IMR-90 (cell line): ENCODE measurements at regions not wholly inside any gene's neighbourhood (a gene's known extent, or its start where the extent isn't known, plus 50 kb on each side); places are given as distances from the start of the nearest gene placed in this dataset.

ENCODE experiments used
- BHLHE40 ChIP-seq: fragments of 150-350 bp; IDR thresholded peaks from 2 replicates; pipeline ENCODE4 v1.6.1; 2016; ENCODE audit warnings: mild to moderate bottlenecking, low read depth, low read length
- CEBPB ChIP-seq: IDR thresholded peaks from 2 replicates; pipeline ENCODE4 v1.6.1; 2012; ENCODE audit warnings: low read depth, low read length, improper control_type of control experiment
- MXI1 ChIP-seq: IDR thresholded peaks from 2 replicates; pipeline ENCODE4 v1.6.1; 2012; ENCODE audit warnings: low read depth, mild to moderate bottlenecking, low read length, moderate library complexity, borderline replicate concordance
- POLR2A ChIP-seq: IDR thresholded peaks from 2 replicates; pipeline ENCODE4 v1.6.1; 2012; ENCODE audit warnings: mild to moderate bottlenecking, low read depth, low read length
- SMC3 ChIP-seq: fragments of 150-350 bp; IDR thresholded peaks from 2 replicates; pipeline ENCODE4 v1.6.1; 2016; ENCODE audit warnings: low read depth, mild to moderate bottlenecking, antibody characterized with exemption, low read length, moderate library complexity
- TF ChIP-seq, protein P1 (sequence below): conservative IDR thresholded peaks from 2 replicates; pipeline ENCODE4 v1.5.1; 2012; ENCODE audit warnings: mild to moderate bottlenecking, low read depth, low read length, improper control_type of control experiment
- TF ChIP-seq, protein P2 (sequence below): fragments of 150-350 bp; IDR thresholded peaks from 2 replicates; pipeline ENCODE4 v1.6.1; 2017; ENCODE audit warnings: mild to moderate bottlenecking, antibody characterized with exemption, low read length, low read depth

DNA sequence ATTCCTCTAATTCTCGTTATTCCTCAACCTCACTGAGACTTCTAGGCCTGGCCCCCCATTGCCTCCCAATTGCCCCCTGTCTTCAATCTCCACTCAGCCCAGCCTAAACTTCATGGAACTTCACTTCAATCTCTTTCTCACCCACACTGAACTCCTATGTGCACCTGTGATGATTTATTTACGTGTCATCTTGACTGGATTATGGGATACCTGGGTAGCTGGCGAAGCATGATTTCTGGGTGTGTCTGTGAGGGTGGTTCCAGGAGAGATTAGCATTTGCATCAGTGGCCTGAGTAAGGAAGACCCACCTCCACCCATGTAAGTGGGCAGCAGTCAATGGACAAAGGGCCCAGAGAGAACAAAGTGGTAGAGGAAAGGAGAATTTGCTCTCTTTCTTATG lies 587.0 kb downstream of the NPHP4 start:
- TF ChIP-seq, protein P1, sequence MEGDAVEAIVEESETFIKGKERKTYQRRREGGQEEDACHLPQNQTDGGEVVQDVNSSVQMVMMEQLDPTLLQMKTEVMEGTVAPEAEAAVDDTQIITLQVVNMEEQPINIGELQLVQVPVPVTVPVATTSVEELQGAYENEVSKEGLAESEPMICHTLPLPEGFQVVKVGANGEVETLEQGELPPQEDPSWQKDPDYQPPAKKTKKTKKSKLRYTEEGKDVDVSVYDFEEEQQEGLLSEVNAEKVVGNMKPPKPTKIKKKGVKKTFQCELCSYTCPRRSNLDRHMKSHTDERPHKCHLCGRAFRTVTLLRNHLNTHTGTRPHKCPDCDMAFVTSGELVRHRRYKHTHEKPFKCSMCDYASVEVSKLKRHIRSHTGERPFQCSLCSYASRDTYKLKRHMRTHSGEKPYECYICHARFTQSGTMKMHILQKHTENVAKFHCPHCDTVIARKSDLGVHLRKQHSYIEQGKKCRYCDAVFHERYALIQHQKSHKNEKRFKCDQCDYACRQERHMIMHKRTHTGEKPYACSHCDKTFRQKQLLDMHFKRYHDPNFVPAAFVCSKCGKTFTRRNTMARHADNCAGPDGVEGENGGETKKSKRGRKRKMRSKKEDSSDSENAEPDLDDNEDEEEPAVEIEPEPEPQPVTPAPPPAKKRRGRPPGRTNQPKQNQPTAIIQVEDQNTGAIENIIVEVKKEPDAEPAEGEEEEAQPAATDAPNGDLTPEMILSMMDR: no peak
- TF ChIP-seq MXI1: no peak
- TF ChIP-seq POLR2A: no peak
- no peak for TF ChIP-seq SMC3
- TF ChIP-seq, protein P2, sequence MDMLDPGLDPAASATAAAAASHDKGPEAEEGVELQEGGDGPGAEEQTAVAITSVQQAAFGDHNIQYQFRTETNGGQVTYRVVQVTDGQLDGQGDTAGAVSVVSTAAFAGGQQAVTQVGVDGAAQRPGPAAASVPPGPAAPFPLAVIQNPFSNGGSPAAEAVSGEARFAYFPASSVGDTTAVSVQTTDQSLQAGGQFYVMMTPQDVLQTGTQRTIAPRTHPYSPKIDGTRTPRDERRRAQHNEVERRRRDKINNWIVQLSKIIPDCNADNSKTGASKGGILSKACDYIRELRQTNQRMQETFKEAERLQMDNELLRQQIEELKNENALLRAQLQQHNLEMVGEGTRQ: no peak
- no peak for TF ChIP-seq BHLHE40
- TF ChIP-seq CEBPB: no peak
